OCI-LY7 (cell line): ENCODE measurements at regions not wholly inside any gene's neighbourhood (a gene's known extent, or its start where the extent isn't known, plus 50 kb on each side); places are given as distances from the start of the nearest gene placed in this dataset.

Source experiments
- BruUV-seq: library from RNA; stranded (reverse); fragments of 400-500 nt; replicated peaks from 2 replicates; lab custom pipeline; 2021; lab: Mats Ljungman, UMichigan
- CTCF ChIA-PET: fragments of 300-600 bp; sonication (Branson Sonifier 250); formaldehyde crosslinking; loops from one replicate; lab custom pipeline; 2022; ENCODE audit warnings: antibody characterized with exemption; ENCODE audit not compliant: unreplicated experiment; lab: Charles Lee
- POLR2A ChIA-PET: fragments of 300-600 bp; sonication (Branson Sonifier 250); formaldehyde crosslinking; loops from one replicate; lab custom pipeline; 2022; ENCODE audit warnings: antibody characterized with exemption; lab: Charles Lee
- DNase-seq: peaks from one replicate; pipeline ENCODE4 v3.0.0-alpha.2; 2015; ENCODE audit warnings: low spot score
- H2AFZ ChIP-seq: fragments of 200-600 bp; sonication (generic), shearing (Covaris generic); 2 replicates; pipeline ENCODE4 v1.6.1; 2014; ENCODE audit warnings: mild to moderate bottlenecking, antibody characterized with exemption, low read length, moderate library complexity
- H3K27ac ChIP-seq: fragments of 200-600 bp; sonication (generic); 2 replicates; pipeline ENCODE4 v1.5.1; 2014; ENCODE audit warnings: mixed run types, low read depth, mild to moderate bottlenecking, moderate library complexity, low read length, inconsistent platforms; ENCODE audit not compliant: poor library complexity, severe bottlenecking
- H3K36me3 ChIP-seq: fragments of 200-600 bp; sonication (generic); 2 replicates; pipeline ENCODE4 v1.6.1; 2014; ENCODE audit warnings: mild to moderate bottlenecking, antibody characterized with exemption, low read length, moderate library complexity, mixed read lengths; ENCODE audit not compliant: insufficient read depth
- H3K4me1 ChIP-seq: fragments of 200-600 bp; sonication (generic); 2 replicates; pipeline ENCODE4 v1.5.1; 2014; ENCODE audit warnings: mild to moderate bottlenecking, low read length; ENCODE audit not compliant: insufficient read depth, poor library complexity, severe bottlenecking
- H3K4me2 ChIP-seq: fragments of 200-600 bp; sonication (generic); 2 replicates; pipeline ENCODE4 v1.6.1; 2014; ENCODE audit warnings: mild to moderate bottlenecking, low read length
- H3K4me3 ChIP-seq: fragments of 200-600 bp; sonication (generic); 2 replicates; pipeline ENCODE4 v1.5.1; 2014; ENCODE audit warnings: mild to moderate bottlenecking, low read depth, low read length; ENCODE audit not compliant: poor library complexity, severe bottlenecking
- H3K79me2 ChIP-seq: fragments of 200-600 bp; sonication (generic); 2 replicates; pipeline ENCODE4 v1.6.1; 2016; ENCODE audit warnings: low read depth, mild to moderate bottlenecking, low read length, moderate library complexity, mixed read lengths; ENCODE audit not compliant: insufficient read depth
- H3K9me2 ChIP-seq: fragments of 200-600 bp; sonication (generic); 2 replicates; pipeline ENCODE4 v1.6.1; 2016; ENCODE audit warnings: mild to moderate bottlenecking, low read length, mixed read lengths; ENCODE audit not compliant: insufficient read depth
- H3K9me3 ChIP-seq: fragments of 200-600 bp; sonication (generic); 2 replicates; pipeline ENCODE4 v1.6.1; 2014; ENCODE audit warnings: mild to moderate bottlenecking, mixed run types, low read length, mixed read lengths
- H4K20me1 ChIP-seq: fragments of 200-600 bp; sonication (generic); 2 replicates; pipeline ENCODE4 v1.6.1; 2014; ENCODE audit warnings: mild to moderate bottlenecking, antibody characterized with exemption, low read length, moderate library complexity, mixed read lengths; ENCODE audit not compliant: insufficient read depth
- CTCF ChIP-seq: fragments of 200-600 bp; sonication (generic); conservative IDR thresholded peaks from 2 replicates; pipeline ENCODE4 v1.5.1; 2014; ENCODE audit warnings: mild to moderate bottlenecking, antibody characterized with exemption, low read length, moderate library complexity, mixed read lengths
- EZH2phosphoT487 ChIP-seq: fragments of 200-600 bp; sonication (generic); IDR thresholded peaks from 2 replicates; pipeline ENCODE4 v1.6.1; 2018; ENCODE audit warnings: low read depth, borderline replicate concordance, mild to moderate bottlenecking, mixed run types, antibody characterized with exemption, low read length, moderate library complexity, mixed read lengths
- intact Hi-C: fragments of 100-400 bp; cut with micrococcal nuclease; formaldehyde crosslinking; loops from one replicate; pipeline ENCODE4 v1.10.0; 2022; ENCODE audit not compliant: unreplicated experiment

- intact Hi-C loops: loop anchor here (2.0 kb wide), 1 partner anchor 69 kb away; no protein-coding TSS in a partner anchor
- no peaks in the 10 kb centered on the region for H3K36me3 ChIP-seq
- no peak for TF ChIP-seq EZH2phosphoT487
- no peak for TF ChIP-seq CTCF
- H3K27ac ChIP-seq: no peak overlapping the region
- no peak overlapping the region for H3K4me2 ChIP-seq
- no peaks in the 10 kb centered on the region for H3K9me2 ChIP-seq
- no peak for DNase-seq
- peaks cover 9% of the 10 kb centered on the region for H3K4me1 ChIP-seq
- ChIA-PET POLR2A (no interaction called here), CTCF (no interaction called here)
- H3K4me3 ChIP-seq: no peak overlapping the region
- H4K20me1 ChIP-seq: no peaks in the 10 kb centered on the region
- BruUV-seq: no TSS peak
- no peaks in the 10 kb centered on the region for H3K9me3 ChIP-seq
- no peaks in the 10 kb centered on the region for H3K79me2 ChIP-seq
- no peak overlapping the region for H2AFZ ChIP-seq
These were observed 715.1 kb downstream of the UQCRFS1 start for GRCh38 chr19:28497887-28498286.

GRCh38 chr19:28497137-28497536 is 715.8 kb downstream of the UQCRFS1 start:
- intact Hi-C loops: loop anchor here (2.0 kb wide), 1 partner anchor 68 kb away; no protein-coding TSS in a partner anchor
- H3K27ac ChIP-seq: no peak overlapping the region
- H3K4me1 ChIP-seq: peaks cover 8% of the 10 kb centered on the region
- BruUV-seq: no TSS peak
- H2AFZ ChIP-seq: no peak overlapping the region
- no peak for DNase-seq
- no peaks in the 10 kb centered on the region for H4K20me1 ChIP-seq
- no peaks in the 10 kb centered on the region for H3K79me2 ChIP-seq
- no peak overlapping the region for H3K4me2 ChIP-seq
- H3K4me3 ChIP-seq: no peak overlapping the region
- TF ChIP-seq EZH2phosphoT487 (no peak), CTCF (no peak)
- no peaks in the 10 kb centered on the region for H3K9me3 ChIP-seq
- no peaks in the 10 kb centered on the region for H3K9me2 ChIP-seq
- POLR2A ChIA-PET: no interaction called here
- CTCF ChIA-PET: no interaction called here
- H3K36me3 ChIP-seq: no peaks in the 10 kb centered on the region

GRCh38 chr19:28495046-28495445 is 717.9 kb downstream of the UQCRFS1 start:
- Histone ChIP-seq H3K27ac (no peak overlapping the region), H3K9me2 (no peaks in the 10 kb centered on the region), H3K9me3 (no peaks in the 10 kb centered on the region), H4K20me1 (no peaks in the 10 kb centered on the region), H3K4me2 (no peak overlapping the region), H2AFZ (no peak overlapping the region), H3K4me1 (no peaks in the 10 kb centered on the region), H3K36me3 (no peaks in the 10 kb centered on the region), H3K79me2 (no peaks in the 10 kb centered on the region), H3K4me3 (no peak overlapping the region)
- DNase-seq: no peak
- intact Hi-C loops: no loop called here
- ChIA-PET CTCF (no interaction called here), POLR2A (interaction anchor here (0.5 kb wide), 1 partner anchor 23 kb away, joined by 3 read pairs; no protein-coding TSS in a partner anchor)
- TF ChIP-seq CTCF: no peak
- no peak for TF ChIP-seq EZH2phosphoT487
- no TSS peak for BruUV-seq
